Putamen (tissue), 1 donor: ENCODE measurements at regions not wholly inside any gene's neighbourhood (a gene's known extent, or its start where the extent isn't known, plus 50 kb on each side); places are given as distances from the start of the nearest gene placed in this dataset.
"Not testable (repeated sequence)": the region's sequence is repeated elsewhere in the genome, so short reads cannot be mapped to it uniquely, and the experiment has no call there.

ENCODE experiments used
- DNase-seq: peaks from one replicate; pipeline ENCODE4 v3.0.0-alpha.2; 2016; ENCODE audit warnings: low spot score

DNA sequence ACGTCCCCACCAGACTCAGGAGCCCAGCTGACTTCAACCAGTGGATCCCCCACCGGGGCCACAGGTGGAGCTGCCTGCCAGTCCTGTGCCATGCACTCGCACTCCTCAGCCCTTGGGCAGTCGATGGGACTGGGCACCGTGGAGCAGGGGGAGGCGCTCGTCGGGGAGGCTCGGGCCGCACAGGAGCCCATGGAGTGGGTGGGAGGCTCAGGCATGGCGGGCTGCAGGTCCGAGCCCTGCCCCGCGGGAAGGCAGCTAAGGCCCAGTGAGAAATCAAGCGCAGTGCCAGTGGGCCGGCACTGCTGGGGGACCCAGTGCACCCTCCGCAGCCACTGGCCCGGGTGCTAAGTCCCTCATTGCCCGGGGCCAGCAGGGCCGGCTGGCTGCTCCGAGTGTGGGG lies 52.3 kb upstream of the LRRC30 start:
- DNase-seq: not testable (repeated sequence)

DNA sequence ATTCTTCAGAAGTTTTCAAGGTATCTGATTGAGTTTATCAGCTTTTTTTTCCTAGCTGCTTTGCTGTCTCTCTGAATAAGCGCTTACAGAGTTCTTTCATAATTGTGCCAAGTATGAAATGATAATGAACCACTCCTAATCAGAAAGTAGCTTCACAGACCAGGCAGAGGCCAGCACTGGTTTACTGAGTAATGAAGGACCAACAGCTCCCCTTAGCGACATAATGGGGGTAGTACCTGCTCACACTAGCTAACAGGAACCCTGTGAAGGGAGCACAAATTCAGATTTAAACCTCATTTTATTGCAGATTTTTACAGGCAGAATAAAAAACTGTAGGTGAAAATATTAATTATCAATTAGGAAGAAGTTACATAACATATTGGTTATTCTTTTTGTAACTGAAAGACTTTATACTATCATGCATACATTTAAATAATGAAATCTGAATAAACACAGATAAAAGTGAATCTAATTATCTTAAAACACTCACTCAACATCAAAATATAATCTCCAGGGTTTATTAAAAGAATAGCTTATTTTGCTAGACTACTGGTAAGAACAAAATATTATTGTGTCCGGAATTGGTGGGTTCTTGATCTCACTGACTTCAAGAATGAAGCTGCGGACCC lies 53.7 kb upstream of the LRRC30 start:
- peak; percentile 45 for DNase-seq

DNA sequence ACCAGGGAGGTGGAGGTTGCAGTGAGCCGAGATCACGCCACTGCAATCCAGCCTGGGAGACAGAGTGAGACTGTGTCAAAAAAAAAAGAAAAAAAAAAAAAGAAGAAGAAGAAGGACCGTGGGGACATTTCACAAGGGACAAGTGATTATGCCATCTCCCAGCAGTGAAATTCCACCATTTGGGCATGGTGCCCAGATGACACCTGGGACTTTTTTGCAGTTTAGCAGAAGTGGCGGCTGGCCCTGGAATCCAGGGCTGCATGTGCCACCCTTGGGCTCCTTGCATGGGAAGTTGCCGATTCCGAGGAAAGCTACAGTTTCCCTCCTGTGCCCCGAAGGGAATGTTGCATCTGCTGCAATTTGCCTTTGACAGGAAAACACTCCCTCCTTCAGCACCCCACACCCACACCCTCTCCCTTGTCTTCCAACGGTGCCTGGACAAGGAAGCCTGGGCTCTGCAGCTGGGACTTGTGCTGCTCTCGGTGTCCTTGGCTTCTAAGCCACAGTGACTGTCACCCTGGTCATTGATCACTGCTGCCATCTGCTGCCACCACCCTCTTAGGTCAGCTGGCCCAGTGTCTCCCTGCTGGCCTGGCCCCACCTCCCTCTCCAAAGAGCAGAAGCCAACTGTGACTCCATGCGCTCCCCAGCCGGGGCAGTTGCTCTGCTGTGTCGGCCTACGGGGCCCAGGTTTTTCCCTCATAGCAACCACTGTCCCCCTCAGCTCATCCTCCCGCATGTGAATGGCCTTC lies 56.4 kb upstream of the LRRC30 start:
- DNase-seq: peak; percentile 8

DNA sequence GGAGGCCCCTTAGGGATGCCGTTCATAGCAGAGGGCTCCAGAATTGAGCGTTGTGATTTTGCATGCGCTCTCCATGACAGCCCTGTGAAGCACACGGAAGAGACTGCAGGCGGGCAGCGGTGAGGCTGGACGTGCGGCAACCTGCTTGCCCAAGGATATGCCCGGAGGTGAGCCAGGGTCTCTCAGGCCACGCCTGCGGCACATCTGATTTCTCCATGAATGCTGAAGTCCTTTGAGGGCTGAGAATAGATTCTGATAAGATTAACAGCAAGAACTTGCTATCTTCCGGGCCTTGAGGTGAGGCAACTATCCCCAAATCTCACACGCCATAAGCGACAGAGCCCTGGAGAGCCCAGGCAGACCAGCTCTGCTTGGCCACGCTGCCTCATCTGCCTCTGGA lies 55.6 kb upstream of the LAMA1 start:
- no peak for DNase-seq

DNA sequence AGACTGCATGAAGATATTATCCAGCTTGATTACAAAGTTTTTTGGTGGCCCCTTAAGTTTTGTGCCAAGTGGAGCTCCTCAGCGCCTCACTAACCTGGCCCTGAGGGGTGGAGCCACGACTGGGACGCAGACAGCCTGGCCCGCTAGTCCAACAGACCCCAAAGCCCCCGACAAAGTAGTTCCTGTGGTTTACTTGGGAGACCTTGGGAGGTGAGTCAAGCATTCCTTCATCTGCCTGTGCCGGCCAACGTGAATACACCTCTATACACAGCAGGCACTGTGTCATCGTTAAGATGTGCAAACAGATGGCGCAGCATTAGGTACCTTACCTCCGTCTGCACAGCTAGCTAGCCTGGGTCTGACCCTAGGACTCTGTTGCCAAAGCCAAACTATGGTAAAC lies 55.0 kb upstream of the LAMA1 start:
- DNase-seq: no peak

DNA sequence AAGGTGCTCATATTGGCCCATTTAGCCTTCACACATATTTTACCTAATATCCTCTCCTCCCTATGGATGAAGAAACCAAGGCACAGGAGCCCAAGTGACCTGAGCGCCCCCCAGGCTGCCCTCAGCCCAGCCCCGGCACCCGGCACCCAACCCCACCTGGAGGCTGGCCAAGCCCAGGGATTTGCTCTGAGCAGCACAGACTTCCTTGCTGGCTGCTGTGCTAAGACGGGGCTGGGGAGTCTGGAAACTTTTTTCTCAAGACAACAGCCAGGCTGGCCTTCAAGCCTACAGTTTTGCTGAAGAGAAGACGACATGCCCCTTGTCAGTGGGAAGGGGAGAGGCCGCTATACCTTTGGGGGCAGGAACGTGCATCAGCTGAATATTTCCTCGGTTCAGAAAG lies 52.7 kb upstream of the LAMA1 start:
- DNase-seq: no peak

DNA sequence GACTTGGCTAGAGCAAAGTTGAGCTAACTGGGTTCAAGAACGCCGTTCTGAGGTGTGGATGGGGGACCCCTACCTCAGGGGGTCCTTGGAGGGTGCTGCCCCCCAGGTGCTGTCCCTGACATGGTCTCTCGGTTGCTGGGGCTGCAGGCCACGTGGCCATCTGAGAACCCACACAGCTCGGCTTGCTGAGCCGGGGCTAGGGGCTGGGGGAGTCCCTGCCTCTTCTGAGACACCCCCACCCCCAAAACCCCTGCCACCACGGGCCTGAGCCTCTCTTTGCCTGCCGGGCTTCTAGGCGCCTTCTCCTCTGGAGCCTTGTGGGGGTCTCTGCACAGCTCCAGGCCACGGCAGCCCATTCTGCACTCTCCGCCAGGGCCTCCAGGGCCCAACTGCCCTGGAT lies 52.0 kb upstream of the LAMA1 start:
- DNase-seq: no peak

DNA sequence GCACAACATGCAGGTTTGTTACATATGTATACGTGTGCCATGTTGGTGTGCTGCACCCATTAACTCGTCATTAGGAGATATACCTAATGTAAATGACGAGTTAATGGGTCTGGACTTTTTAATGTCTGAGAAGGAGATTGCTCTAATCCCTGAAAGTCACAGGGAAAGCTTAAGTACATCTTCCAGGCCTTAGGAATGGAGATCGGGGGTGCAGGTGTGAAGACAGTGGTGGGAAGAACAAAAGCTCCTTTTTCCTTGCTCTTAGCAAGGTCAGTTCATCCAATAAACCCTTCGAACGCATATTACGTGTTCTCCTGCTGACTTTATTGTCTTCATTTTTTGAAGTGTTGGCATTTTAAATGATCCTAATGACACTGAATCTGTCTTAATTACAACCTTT lies 50.8 kb upstream of the LAMA1 start:
- DNase-seq: no peak
